A673 (cell line): ENCODE measurements at regions not wholly inside any gene's neighbourhood (a gene's known extent, or its start where the extent isn't known, plus 50 kb on each side); places are given as distances from the start of the nearest gene placed in this dataset.

Experiments used
- BruUV-seq: library from RNA; stranded (reverse); fragments of 400-500 nt; replicated peaks from 2 replicates; lab custom pipeline; 2021; lab: Mats Ljungman, UMichigan
- CTCF ChIA-PET: fragments of 300-600 bp; sonication (Branson Sonifier 250); formaldehyde crosslinking; loops from one replicate; lab custom pipeline; 2022; ENCODE audit warnings: antibody characterized with exemption; lab: Charles Lee
- POLR2A ChIA-PET: fragments of 300-600 bp; sonication (Branson Sonifier 250); formaldehyde crosslinking; loops from one replicate; lab custom pipeline; 2022; ENCODE audit warnings: antibody characterized with exemption; ENCODE audit not compliant: low non-redundant PET; lab: Charles Lee
- DNase-seq: peaks from one replicate; pipeline ENCODE4 v3.0.0-alpha.2; 2015; ENCODE audit warnings: low spot score
- H3K27ac ChIP-seq: fragments of 200-600 bp; sonication (generic); 2 replicates; pipeline ENCODE4 v1.5.1; 2016; ENCODE audit warnings: mixed run types, low read depth, mild to moderate bottlenecking, mixed read lengths, antibody characterized with exemption, low read length; ENCODE audit not compliant: poor library complexity, severe bottlenecking
- H3K27me3 ChIP-seq: fragments of 200-600 bp; sonication (generic); replicated peaks from 2 replicates; pipeline ENCODE4 v1.6.1; 2017; ENCODE audit warnings: mixed run types, low read depth, mild to moderate bottlenecking, mixed read lengths, antibody characterized with exemption, low read length; ENCODE audit not compliant: insufficient read depth, poor library complexity
- H3K36me3 ChIP-seq: fragments of 200-600 bp; sonication (generic); 2 replicates; pipeline ENCODE4 v1.6.1; 2016; ENCODE audit warnings: mixed run types, mild to moderate bottlenecking, mixed read lengths, antibody characterized with exemption, low read length; ENCODE audit not compliant: insufficient read depth, poor library complexity, severe bottlenecking
- H3K4me1 ChIP-seq: fragments of 200-600 bp; sonication (generic); 2 replicates; pipeline ENCODE4 v1.6.1; 2017; ENCODE audit warnings: mixed run types, mild to moderate bottlenecking, mixed read lengths, antibody characterized with exemption, low read length; ENCODE audit not compliant: insufficient read depth, poor library complexity, severe bottlenecking
- H3K4me3 ChIP-seq: fragments of 200-600 bp; sonication (generic); 2 replicates; pipeline ENCODE4 v1.5.1; 2016; ENCODE audit warnings: low read depth, mixed run types, mild to moderate bottlenecking, mixed read lengths, low read length; ENCODE audit not compliant: poor library complexity, severe bottlenecking
- H3K9me3 ChIP-seq: fragments of 200-600 bp; sonication (generic); 2 replicates; pipeline ENCODE4 v1.6.1; 2016; ENCODE audit warnings: mixed run types, low read depth, mild to moderate bottlenecking, mixed read lengths, antibody characterized with exemption, low read length; ENCODE audit not compliant: poor library complexity, severe bottlenecking
- EZH2 ChIP-seq: fragments of 200-600 bp; sonication (generic); IDR thresholded peaks from 2 replicates; pipeline ENCODE4 v1.6.1; 2017; ENCODE audit warnings: borderline replicate concordance, low read depth, mild to moderate bottlenecking, mixed read lengths, antibody characterized with exemption, low read length; ENCODE audit not compliant: poor library complexity, severe bottlenecking
- intact Hi-C: fragments of 100-400 bp; cut with micrococcal nuclease; formaldehyde crosslinking; loops from one replicate; pipeline ENCODE4 v1.10.0; 2022; ENCODE audit not compliant: unreplicated experiment
- TF ChIP-seq, protein P1 (sequence below): fragments of 300-800, 200-600 bp; sonication (generic); conservative IDR thresholded peaks from 2 replicates; pipeline ENCODE4 v1.5.1; 2017; ENCODE audit warnings: low read depth, mild to moderate bottlenecking, antibody characterized with exemption, low read length, moderate library complexity, mixed read lengths

DNA sequence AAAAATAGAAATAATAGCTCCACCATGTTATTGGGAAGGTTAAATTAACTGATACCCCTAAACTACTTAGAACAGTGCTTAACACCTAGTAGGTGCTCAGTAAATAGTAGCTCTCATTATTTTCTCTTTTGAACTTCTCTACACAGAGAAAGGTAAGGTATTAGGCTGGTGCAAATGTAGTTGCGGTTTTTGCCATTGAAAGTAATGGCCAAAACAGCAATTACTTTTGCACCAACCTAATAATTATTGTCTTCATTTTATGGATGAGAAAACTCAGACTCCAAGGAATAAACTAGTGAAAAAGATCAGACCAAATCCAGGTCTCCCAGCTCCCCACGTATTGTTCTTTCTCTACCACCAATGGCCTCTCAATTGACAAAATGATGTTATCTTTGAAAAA is 157.2 kb upstream of the TMPO start:
- Histone ChIP-seq H3K9me3 (no peaks in the 10 kb centered on the region), H3K36me3 (no peaks in the 10 kb centered on the region), H3K27me3 (no peaks in the 10 kb centered on the region), H3K27ac (no peak overlapping the region), H3K4me1 (peaks cover 5% of the 10 kb centered on the region), H3K4me3 (no peak overlapping the region)
- POLR2A ChIA-PET = no interaction called here
- TF ChIP-seq EZH2 = no peak
- TF ChIP-seq, protein P1, sequence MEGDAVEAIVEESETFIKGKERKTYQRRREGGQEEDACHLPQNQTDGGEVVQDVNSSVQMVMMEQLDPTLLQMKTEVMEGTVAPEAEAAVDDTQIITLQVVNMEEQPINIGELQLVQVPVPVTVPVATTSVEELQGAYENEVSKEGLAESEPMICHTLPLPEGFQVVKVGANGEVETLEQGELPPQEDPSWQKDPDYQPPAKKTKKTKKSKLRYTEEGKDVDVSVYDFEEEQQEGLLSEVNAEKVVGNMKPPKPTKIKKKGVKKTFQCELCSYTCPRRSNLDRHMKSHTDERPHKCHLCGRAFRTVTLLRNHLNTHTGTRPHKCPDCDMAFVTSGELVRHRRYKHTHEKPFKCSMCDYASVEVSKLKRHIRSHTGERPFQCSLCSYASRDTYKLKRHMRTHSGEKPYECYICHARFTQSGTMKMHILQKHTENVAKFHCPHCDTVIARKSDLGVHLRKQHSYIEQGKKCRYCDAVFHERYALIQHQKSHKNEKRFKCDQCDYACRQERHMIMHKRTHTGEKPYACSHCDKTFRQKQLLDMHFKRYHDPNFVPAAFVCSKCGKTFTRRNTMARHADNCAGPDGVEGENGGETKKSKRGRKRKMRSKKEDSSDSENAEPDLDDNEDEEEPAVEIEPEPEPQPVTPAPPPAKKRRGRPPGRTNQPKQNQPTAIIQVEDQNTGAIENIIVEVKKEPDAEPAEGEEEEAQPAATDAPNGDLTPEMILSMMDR = no peak
- no peak for DNase-seq
- intact Hi-C loops = no loop called here
- BruUV-seq = no TSS peak
- CTCF ChIA-PET = interaction anchor here (0.6 kb wide), 1 partner anchor 1637 kb away, joined by 7 read pairs; no protein-coding TSS in a partner anchor

DNA sequence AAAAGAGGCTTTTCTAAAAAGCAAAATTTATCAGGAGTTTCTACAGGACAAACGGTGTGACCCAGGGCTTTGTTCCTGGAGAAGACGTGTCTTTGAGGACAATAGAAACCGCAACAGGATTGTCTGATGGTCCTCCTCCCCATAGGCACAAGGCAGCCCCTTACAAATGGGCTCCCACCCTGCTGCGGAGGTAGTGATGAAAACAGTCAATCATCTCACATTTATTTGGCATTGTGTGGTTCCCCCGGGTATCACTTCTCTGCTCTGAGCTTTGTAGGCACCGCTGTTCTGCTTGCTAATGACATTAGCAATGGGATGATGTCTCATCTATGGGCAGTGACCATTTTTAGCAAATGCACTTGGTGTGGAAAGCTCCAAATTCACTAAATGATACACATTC is 155.5 kb upstream of the TMPO start:
- DNase-seq = no peak
- no TSS peak for BruUV-seq
- TF ChIP-seq, protein P1 = no peak
- no peak for TF ChIP-seq EZH2
- H3K27me3 ChIP-seq = no peaks in the 10 kb centered on the region
- H3K9me3 ChIP-seq = no peaks in the 10 kb centered on the region
- no peak overlapping the region for H3K27ac ChIP-seq
- H3K36me3 ChIP-seq = no peaks in the 10 kb centered on the region
- ChIA-PET POLR2A (no interaction called here), CTCF (no interaction called here)
- intact Hi-C loops = no loop called here
- no peak overlapping the region for H3K4me3 ChIP-seq
- no peaks in the 10 kb centered on the region for H3K4me1 ChIP-seq

DNA sequence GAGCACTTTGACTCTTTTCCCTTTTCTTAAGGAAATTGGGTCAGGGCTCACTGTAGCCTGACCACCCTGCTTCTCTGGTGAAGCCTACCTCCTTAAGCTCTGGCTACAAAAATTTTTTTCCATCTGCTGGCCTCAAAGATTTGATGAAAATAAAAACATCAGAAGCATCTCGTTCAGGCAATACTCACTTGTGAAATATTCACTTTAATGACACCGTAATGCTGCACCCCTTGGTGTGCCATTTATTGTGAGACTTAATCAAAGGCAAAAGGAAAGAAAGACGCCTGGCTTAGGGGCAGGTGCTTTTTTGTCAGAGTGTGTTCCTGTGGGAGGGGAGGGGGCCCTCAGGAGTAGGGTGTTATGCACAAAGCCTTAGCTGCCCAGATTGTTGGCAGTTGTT is 155.0 kb upstream of the TMPO start:
- TF ChIP-seq EZH2 = no peak
- TF ChIP-seq, protein P1 = no peak
- H3K27ac ChIP-seq = no peak overlapping the region
- ChIA-PET POLR2A (no interaction called here), CTCF (no interaction called here)
- no peaks in the 10 kb centered on the region for H3K27me3 ChIP-seq
- H3K9me3 ChIP-seq = no peaks in the 10 kb centered on the region
- intact Hi-C loops = no loop called here
- no peak for DNase-seq
- no TSS peak for BruUV-seq
- no peaks in the 10 kb centered on the region for H3K36me3 ChIP-seq
- H3K4me1 ChIP-seq = no peaks in the 10 kb centered on the region
- no peak overlapping the region for H3K4me3 ChIP-seq
